Panc1 (cell line): ENCODE measurements at regions not wholly inside any gene's neighbourhood (a gene's known extent, or its start where the extent isn't known, plus 50 kb on each side); places are given as distances from the start of the nearest gene placed in this dataset.

Source experiments
- ATAC-seq: fragments of 200-7000 bp; cut with Tn5 transposase; 2 replicates; pipeline ENCODE4 v1.9.1; 2020; ENCODE audit warnings: mild to moderate bottlenecking, moderate library complexity
- BruUV-seq: library from RNA; stranded (reverse); fragments of 400-500 nt; replicated peaks from 2 replicates; lab custom pipeline; 2021; lab: Mats Ljungman, UMichigan
- CTCF ChIA-PET: fragments of 300-600 bp; sonication (Branson Sonifier 250); formaldehyde crosslinking; loops from one replicate; lab custom pipeline; 2022; ENCODE audit warnings: antibody characterized with exemption; lab: Charles Lee
- POLR2A ChIA-PET: fragments of 300-600 bp; sonication (Branson Sonifier 250); formaldehyde crosslinking; loops from one replicate; lab custom pipeline; 2022; ENCODE audit warnings: antibody characterized with exemption; lab: Charles Lee
- DNase-seq: peaks from one replicate; pipeline ENCODE4 v3.0.0-alpha.2; 2010; ENCODE audit warnings: low read depth, low spot score
- H3K27ac ChIP-seq: 2 replicates; pipeline ENCODE4 v1.5.1; 2011; ENCODE audit warnings: mild to moderate bottlenecking, low read length, inconsistent platforms
- H3K27me3 ChIP-seq: fragments of 200-500 bp; sonication (Bioruptor generic); 2 replicates; pipeline ENCODE4 v1.6.0; 2014; ENCODE audit warnings: low read length, inconsistent platforms; ENCODE audit not compliant: control insufficient read depth, insufficient read depth
- H3K36me3 ChIP-seq: fragments of 200-500 bp; sonication (Bioruptor generic); 2 replicates; pipeline ENCODE4 v1.5.1; 2014; ENCODE audit warnings: inconsistent platforms, mild to moderate bottlenecking, low read length, moderate library complexity; ENCODE audit not compliant: control insufficient read depth, insufficient read depth
- H3K4me1 ChIP-seq: 2 replicates; pipeline ENCODE4 v1.5.1; 2011; ENCODE audit warnings: inconsistent platforms, mild to moderate bottlenecking, low read length, moderate library complexity; ENCODE audit not compliant: control insufficient read depth, insufficient read depth
- H3K4me3 ChIP-seq, 2 experiments: 2 replicates each; pipeline ENCODE4 v1.5.1; 2011 to 2012; ENCODE audit warnings: low read depth in 2 of 2, low read length in 2 of 2, mild to moderate bottlenecking in 2 of 2, inconsistent platforms in 1 of 2, moderate library complexity in 1 of 2
- H3K9me3 ChIP-seq: fragments of 200-500 bp; sonication (Bioruptor generic); 2 replicates; pipeline ENCODE4 v1.5.1; 2014; ENCODE audit warnings: low read depth, mild to moderate bottlenecking, inconsistent platforms, low read length, moderate library complexity; ENCODE audit not compliant: control insufficient read depth, insufficient read depth
- POLR2AphosphoS5 ChIP-seq: IDR thresholded peaks from 2 replicates; pipeline ENCODE4 v1.6.1; 2012; ENCODE audit warnings: mild to moderate bottlenecking, low read depth, low read length, moderate library complexity
- SIN3A ChIP-seq: IDR thresholded peaks from 2 replicates; pipeline ENCODE4 v1.6.1; 2012; ENCODE audit warnings: low read depth, mild to moderate bottlenecking, low read length, moderate library complexity, borderline replicate concordance; ENCODE audit not compliant: insufficient read depth
- TCF7L2 ChIP-seq: IDR thresholded peaks from 2 replicates; pipeline ENCODE4 v1.6.1; 2011; ENCODE audit warnings: mild to moderate bottlenecking, low read depth, low read length, inconsistent platforms
- in situ Hi-C: cut with HindIII; loops from 2 replicates; pipeline ENCODE4 v1.10.0; 2016; ENCODE audit warnings: low sequenced_read_pairs, low pct_unique_long_range_greater_than_20kb
- intact Hi-C: fragments of 100-400 bp; cut with micrococcal nuclease; formaldehyde crosslinking; loops from one replicate; pipeline ENCODE4 v1.10.0; 2022; ENCODE audit not compliant: unreplicated experiment
- TF ChIP-seq, protein P1 (sequence below): fragments of 450-650 bp; IDR thresholded peaks from 2 replicates; pipeline ENCODE4 v1.5.1; 2017; ENCODE audit warnings: mild to moderate bottlenecking
- TF ChIP-seq, protein P2 (sequence below), 2 experiments: IDR thresholded peaks; 2 replicates each; pipeline ENCODE4 v1.6.1; 2011 to 2012; ENCODE audit warnings: low read depth in 2 of 2, control low read depth in 1 of 2, low read length in 1 of 2, mild to moderate bottlenecking in 1 of 2, moderate library complexity in 1 of 2; ENCODE audit not compliant: insufficient read depth in 1 of 2

DNA sequence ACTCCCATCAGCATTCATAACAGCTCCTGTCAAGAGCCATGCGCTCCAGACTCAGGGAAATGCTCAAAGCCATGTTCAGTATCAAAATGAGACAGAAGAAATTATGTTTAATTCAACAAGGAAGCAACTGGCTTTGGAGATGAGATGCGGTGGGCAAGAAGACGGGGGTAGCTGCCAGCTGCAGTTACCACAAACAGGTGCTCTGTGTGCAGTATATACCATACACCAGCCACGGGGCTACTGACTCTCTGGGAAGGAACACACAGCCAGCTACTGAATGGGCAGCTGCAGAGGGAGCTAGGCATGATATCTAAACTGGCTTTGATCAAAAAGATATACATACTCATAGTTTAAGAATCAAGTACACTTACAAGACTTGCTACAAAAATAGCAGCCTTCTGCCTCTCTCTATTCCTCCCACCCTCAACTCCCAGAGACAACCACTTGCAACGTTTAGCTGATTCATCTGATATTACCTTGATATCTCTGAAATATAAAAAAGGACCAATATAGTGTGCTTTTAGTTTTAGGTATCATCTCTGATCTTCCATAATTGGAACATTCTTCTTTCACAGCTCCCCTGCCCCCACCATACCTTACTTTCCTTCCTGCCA is 593.0 kb downstream of the UQCRFS1 start:
- H3K36me3 ChIP-seq, result no peaks in the 10 kb centered on the region
- DNase-seq (no peak), ATAC-seq (no peak)
- no peak overlapping the region for H3K27ac ChIP-seq
- peaks cover 2% of the 10 kb centered on the region; the same call in 1 of the 2 replicates for H3K9me3 ChIP-seq
- POLR2A ChIA-PET, result no interaction called here
- intact Hi-C loops (no loop called here), in situ Hi-C loops (no loop called here)
- no TSS peak for BruUV-seq
- no peaks in the 10 kb centered on the region for H3K4me1 ChIP-seq
- CTCF ChIA-PET, result no interaction called here
- no peaks in the 10 kb centered on the region for H3K27me3 ChIP-seq
- TF ChIP-seq POLR2AphosphoS5 (no peak), SIN3A (no peak), TCF7L2 (no peak)
- TF ChIP-seq, protein P1, sequence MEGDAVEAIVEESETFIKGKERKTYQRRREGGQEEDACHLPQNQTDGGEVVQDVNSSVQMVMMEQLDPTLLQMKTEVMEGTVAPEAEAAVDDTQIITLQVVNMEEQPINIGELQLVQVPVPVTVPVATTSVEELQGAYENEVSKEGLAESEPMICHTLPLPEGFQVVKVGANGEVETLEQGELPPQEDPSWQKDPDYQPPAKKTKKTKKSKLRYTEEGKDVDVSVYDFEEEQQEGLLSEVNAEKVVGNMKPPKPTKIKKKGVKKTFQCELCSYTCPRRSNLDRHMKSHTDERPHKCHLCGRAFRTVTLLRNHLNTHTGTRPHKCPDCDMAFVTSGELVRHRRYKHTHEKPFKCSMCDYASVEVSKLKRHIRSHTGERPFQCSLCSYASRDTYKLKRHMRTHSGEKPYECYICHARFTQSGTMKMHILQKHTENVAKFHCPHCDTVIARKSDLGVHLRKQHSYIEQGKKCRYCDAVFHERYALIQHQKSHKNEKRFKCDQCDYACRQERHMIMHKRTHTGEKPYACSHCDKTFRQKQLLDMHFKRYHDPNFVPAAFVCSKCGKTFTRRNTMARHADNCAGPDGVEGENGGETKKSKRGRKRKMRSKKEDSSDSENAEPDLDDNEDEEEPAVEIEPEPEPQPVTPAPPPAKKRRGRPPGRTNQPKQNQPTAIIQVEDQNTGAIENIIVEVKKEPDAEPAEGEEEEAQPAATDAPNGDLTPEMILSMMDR, result no peak
- TF ChIP-seq, protein P2, sequence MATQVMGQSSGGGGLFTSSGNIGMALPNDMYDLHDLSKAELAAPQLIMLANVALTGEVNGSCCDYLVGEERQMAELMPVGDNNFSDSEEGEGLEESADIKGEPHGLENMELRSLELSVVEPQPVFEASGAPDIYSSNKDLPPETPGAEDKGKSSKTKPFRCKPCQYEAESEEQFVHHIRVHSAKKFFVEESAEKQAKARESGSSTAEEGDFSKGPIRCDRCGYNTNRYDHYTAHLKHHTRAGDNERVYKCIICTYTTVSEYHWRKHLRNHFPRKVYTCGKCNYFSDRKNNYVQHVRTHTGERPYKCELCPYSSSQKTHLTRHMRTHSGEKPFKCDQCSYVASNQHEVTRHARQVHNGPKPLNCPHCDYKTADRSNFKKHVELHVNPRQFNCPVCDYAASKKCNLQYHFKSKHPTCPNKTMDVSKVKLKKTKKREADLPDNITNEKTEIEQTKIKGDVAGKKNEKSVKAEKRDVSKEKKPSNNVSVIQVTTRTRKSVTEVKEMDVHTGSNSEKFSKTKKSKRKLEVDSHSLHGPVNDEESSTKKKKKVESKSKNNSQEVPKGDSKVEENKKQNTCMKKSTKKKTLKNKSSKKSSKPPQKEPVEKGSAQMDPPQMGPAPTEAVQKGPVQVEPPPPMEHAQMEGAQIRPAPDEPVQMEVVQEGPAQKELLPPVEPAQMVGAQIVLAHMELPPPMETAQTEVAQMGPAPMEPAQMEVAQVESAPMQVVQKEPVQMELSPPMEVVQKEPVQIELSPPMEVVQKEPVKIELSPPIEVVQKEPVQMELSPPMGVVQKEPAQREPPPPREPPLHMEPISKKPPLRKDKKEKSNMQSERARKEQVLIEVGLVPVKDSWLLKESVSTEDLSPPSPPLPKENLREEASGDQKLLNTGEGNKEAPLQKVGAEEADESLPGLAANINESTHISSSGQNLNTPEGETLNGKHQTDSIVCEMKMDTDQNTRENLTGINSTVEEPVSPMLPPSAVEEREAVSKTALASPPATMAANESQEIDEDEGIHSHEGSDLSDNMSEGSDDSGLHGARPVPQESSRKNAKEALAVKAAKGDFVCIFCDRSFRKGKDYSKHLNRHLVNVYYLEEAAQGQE (IDR thresholded peaks at IDR 0.05; ENCODE audit: insufficient read depth in 1 of 2, low read depth in 2 of 2, low read length in 1 of 2), result no peak
- H3K4me3 ChIP-seq, result no peak overlapping the region

DNA sequence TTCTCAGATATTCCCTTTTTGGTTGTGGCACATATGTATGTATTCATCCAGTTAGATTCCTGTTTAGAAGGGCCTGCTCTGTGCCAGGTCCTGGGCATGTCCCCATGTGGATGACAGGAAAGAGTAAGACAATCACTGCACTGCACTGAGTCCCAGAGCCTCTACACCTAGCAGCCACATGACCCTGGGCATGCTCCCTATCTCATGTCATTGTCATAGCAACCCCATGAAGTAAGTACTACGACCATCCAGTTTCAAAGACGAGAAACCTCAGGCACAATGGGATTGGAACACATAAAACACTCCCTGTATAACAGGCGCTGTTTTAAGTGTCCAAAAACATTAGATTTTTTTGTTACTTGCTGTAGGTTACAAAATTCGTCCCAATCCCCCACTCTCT is 594.4 kb downstream of the UQCRFS1 start:
- Histone ChIP-seq H3K36me3 (no peaks in the 10 kb centered on the region), H3K9me3 (peaks cover 2% of the 10 kb centered on the region; the same call in 1 of the 2 replicates), H3K4me1 (no peaks in the 10 kb centered on the region), H3K27me3 (no peaks in the 10 kb centered on the region), H3K4me3 (no peak overlapping the region), H3K27ac (no peak overlapping the region)
- ChIA-PET POLR2A (no interaction called here), CTCF (no interaction called here)
- ATAC-seq, result no peak
- intact Hi-C loops, result no loop called here
- in situ Hi-C loops, result no loop called here
- no TSS peak for BruUV-seq
- TF ChIP-seq TCF7L2, result no peak
- TF ChIP-seq, protein P1, result no peak
- no peak for TF ChIP-seq POLR2AphosphoS5
- TF ChIP-seq SIN3A, result no peak
- TF ChIP-seq, protein P2 (IDR thresholded peaks at IDR 0.05; ENCODE audit: insufficient read depth in 1 of 2, low read depth in 2 of 2, low read length in 1 of 2), result no peak
- DNase-seq, result no peak
